ENCODE measurements at regions not wholly inside any gene's neighbourhood (a gene's known extent, or its start where the extent isn't known, plus 50 kb on each side); places are given as distances from the start of the nearest gene placed in this dataset.
"Not testable (repeated sequence)": the region's sequence is repeated elsewhere in the genome, so short reads cannot be mapped to it uniquely, and the experiment has no call there.

GRCh38 chrX:155728335-155728734, 115.6 kb upstream of the TMLHE start:
- not testable (repeated sequence) for TF ChIP-seq CTCF (IDR thresholded peaks at IDR 0.05; ENCODE audit: insufficient read depth, low read depth, low read length); EZH2 (IDR thresholded peaks at IDR 0.05; ENCODE audit: insufficient read depth, low read length)

All from astrocyte (in vitro differentiated cells and primary cell).